RWPE2 (cell line): ENCODE measurements at regions not wholly inside any gene's neighbourhood (a gene's known extent, or its start where the extent isn't known, plus 50 kb on each side); places are given as distances from the start of the nearest gene placed in this dataset.

Source experiments
- ATAC-seq: fragments of 200-7000 bp; cut with Tn5 transposase; 3 replicates; pipeline ENCODE4 v1.9.1; 2021; ENCODE audit warnings: low read depth
- DNase-seq: peaks from one replicate; pipeline ENCODE4 v3.0.0-alpha.2; 2020; ENCODE audit warnings: low spot score
- H3K27ac ChIP-seq: fragments of 450-650 bp; 2 replicates; pipeline ENCODE4 v1.5.1; 2017; ENCODE audit warnings: mild to moderate bottlenecking; ENCODE audit not compliant: poor library complexity, severe bottlenecking
- H3K27me3 ChIP-seq: fragments of 250-450 bp; sonication (Bioruptor Pico); 2 replicates; pipeline ENCODE4 v1.5.1; 2021; ENCODE audit warnings: mild to moderate bottlenecking, moderate library complexity; ENCODE audit not compliant: insufficient read depth, poor library complexity, severe bottlenecking
- H3K36me3 ChIP-seq: fragments of 250-450 bp; sonication (Bioruptor Pico); 2 replicates; pipeline ENCODE4 v1.5.1; 2020; ENCODE audit warnings: low read depth, mild to moderate bottlenecking, moderate library complexity
- H3K4me1 ChIP-seq: fragments of 250-450 bp; sonication (Bioruptor Pico); 2 replicates; pipeline ENCODE4 v1.5.1; 2021; ENCODE audit warnings: mild to moderate bottlenecking, moderate library complexity; ENCODE audit not compliant: insufficient read depth, poor library complexity, severe bottlenecking
- H3K4me3 ChIP-seq: fragments of 250-450 bp; sonication (Bioruptor Pico); 2 replicates; pipeline ENCODE4 v1.5.1; 2021; ENCODE audit warnings: mild to moderate bottlenecking, moderate library complexity; ENCODE audit not compliant: severe bottlenecking
- H3K9me3 ChIP-seq: fragments of 250-450 bp; sonication (Bioruptor Pico); 2 replicates; pipeline ENCODE4 v1.5.1; 2021; ENCODE audit warnings: mild to moderate bottlenecking, moderate library complexity; ENCODE audit not compliant: severe bottlenecking
- TF ChIP-seq, protein P1 (sequence below): fragments of 450-650 bp; IDR thresholded peaks from one replicate; pipeline ENCODE4 v1.5.1; 2017; ENCODE audit warnings: mild to moderate bottlenecking, moderate library complexity; ENCODE audit not compliant: poor library complexity, severe bottlenecking

DNA sequence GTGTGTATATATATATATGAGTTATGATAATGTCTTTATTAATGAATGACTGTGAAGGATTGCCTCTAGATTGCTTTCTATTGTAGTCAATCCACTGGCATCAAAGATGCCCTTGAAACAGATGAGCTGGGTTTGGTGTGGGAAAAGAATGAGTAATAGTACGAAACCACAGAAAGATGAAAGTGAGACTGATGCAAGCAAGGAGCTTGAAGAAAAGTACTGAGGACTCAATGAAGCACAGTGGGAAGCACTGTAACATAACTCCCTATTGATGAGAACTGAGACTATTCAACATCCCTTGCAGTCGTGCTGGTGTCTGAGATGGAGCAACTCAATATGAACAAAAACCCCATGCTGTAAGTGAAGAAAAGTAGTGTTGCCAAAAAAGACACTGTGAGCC, 1794.2 kb downstream of the SLITRK5 start:
- Histone ChIP-seq H3K9me3 (no peaks in the 10 kb centered on the region), H3K27ac (no peak overlapping the region), H3K27me3 (no peaks in the 10 kb centered on the region), H3K4me1 (no peaks in the 10 kb centered on the region), H3K36me3 (no peaks in the 10 kb centered on the region), H3K4me3 (no peak overlapping the region)
- ATAC-seq (peak; percentile 57; the same call in 2 of the 3 replicates), DNase-seq (no peak)
- TF ChIP-seq, protein P1, sequence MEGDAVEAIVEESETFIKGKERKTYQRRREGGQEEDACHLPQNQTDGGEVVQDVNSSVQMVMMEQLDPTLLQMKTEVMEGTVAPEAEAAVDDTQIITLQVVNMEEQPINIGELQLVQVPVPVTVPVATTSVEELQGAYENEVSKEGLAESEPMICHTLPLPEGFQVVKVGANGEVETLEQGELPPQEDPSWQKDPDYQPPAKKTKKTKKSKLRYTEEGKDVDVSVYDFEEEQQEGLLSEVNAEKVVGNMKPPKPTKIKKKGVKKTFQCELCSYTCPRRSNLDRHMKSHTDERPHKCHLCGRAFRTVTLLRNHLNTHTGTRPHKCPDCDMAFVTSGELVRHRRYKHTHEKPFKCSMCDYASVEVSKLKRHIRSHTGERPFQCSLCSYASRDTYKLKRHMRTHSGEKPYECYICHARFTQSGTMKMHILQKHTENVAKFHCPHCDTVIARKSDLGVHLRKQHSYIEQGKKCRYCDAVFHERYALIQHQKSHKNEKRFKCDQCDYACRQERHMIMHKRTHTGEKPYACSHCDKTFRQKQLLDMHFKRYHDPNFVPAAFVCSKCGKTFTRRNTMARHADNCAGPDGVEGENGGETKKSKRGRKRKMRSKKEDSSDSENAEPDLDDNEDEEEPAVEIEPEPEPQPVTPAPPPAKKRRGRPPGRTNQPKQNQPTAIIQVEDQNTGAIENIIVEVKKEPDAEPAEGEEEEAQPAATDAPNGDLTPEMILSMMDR, result no peak

DNA sequence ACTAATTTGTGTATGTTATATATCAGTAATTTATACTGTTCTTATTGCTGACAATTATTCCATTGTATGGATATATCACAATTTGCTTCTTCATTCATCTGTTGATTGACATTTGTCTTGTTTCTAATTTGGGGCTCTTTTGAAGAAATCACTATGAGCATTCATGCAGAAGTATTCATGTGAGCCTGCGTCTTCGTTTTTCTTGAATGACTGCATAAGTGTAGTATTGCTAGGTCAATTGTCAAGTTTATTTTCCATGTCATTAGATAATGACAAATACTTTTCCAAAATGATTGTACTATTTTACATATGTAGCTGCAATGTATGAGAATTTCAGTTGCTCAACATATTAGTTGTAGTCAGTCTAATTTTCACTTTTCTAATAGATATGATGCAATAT, 1796.9 kb downstream of the SLITRK5 start:
- no peak overlapping the region for H3K4me3 ChIP-seq
- no peaks in the 10 kb centered on the region for H3K9me3 ChIP-seq
- H3K4me1 ChIP-seq, result no peaks in the 10 kb centered on the region
- H3K27ac ChIP-seq, result no peak overlapping the region
- no peaks in the 10 kb centered on the region for H3K36me3 ChIP-seq
- DNase-seq, result no peak
- H3K27me3 ChIP-seq, result no peaks in the 10 kb centered on the region
- TF ChIP-seq, protein P1, result no peak
- no peak for ATAC-seq

DNA sequence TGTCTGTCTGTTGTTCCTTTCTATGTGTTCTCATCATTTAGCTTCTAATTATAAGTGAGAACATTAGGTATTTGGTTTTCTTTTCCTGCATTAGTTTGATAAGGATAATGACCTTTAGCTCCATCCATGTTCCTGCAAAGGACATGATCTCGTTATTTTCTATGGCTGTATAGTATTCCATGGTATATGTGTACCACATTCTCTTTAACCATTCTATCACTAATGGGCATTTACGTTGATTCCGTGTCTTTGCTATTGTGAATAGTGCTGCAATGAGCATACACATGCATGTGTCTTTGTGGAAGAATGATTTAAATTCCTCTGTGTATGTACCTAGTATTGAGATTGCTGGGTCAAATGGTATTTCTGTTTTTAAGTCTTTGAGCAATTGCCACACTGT, 1799.7 kb downstream of the SLITRK5 start:
- H3K4me3 ChIP-seq, result no peak overlapping the region
- TF ChIP-seq, protein P1, result no peak
- no peaks in the 10 kb centered on the region for H3K36me3 ChIP-seq
- no peaks in the 10 kb centered on the region for H3K9me3 ChIP-seq
- DNase-seq, result no peak
- no peak overlapping the region for H3K27ac ChIP-seq
- H3K4me1 ChIP-seq, result no peaks in the 10 kb centered on the region
- no peak for ATAC-seq
- no peaks in the 10 kb centered on the region for H3K27me3 ChIP-seq

DNA sequence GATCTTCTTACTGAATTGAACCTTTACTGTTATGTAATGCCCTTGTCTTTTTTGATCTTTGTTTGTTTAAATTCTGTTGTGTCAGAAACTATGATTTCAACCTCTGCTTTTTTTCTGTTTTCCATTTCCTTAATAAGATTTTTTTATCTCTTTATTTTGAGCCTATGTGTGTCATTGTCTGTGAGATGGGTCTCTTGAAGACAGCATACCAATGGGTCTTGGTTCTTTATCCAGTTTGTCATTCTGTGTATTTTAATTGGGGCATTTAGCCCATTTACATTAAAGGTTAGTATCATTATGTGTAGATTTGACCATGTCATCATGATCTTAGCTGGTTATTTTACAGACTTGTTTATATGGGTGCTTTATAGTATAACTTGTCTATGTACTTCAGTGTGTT, 1803.3 kb downstream of the SLITRK5 start:
- no peaks in the 10 kb centered on the region for H3K27me3 ChIP-seq
- DNase-seq (no peak), ATAC-seq (no peak)
- no peak overlapping the region for H3K27ac ChIP-seq
- no peak overlapping the region for H3K4me3 ChIP-seq
- H3K9me3 ChIP-seq, result no peaks in the 10 kb centered on the region
- H3K4me1 ChIP-seq, result no peaks in the 10 kb centered on the region
- no peaks in the 10 kb centered on the region for H3K36me3 ChIP-seq
- TF ChIP-seq, protein P1, result no peak

DNA sequence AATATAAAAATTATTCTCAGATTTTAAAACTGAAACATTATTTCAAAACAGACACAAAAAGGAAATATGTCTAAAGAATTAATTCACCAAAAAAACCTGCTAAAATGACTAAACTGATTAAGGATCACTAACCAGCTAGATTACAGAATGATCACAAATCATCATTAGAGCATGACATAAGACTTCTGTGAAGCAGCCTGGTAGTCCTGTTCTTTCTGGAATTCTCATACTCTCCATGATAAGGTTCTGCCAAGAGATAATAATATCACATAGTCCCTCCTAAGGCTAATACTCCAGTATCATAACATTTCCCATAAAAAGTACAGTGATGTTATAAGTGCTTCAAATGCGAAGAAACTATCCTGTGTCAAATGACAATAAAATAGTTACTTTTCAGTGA, 1814.9 kb downstream of the SLITRK5 start:
- no peak for ATAC-seq
- no peak for DNase-seq
- Histone ChIP-seq H3K27me3 (no peaks in the 10 kb centered on the region), H3K36me3 (no peaks in the 10 kb centered on the region), H3K9me3 (no peaks in the 10 kb centered on the region), H3K4me3 (no peak overlapping the region), H3K4me1 (no peaks in the 10 kb centered on the region), H3K27ac (no peak overlapping the region)
- TF ChIP-seq, protein P1, result no peak
